SJCRH30 (cell line): ENCODE measurements at regions not wholly inside any gene's neighbourhood (a gene's known extent, or its start where the extent isn't known, plus 50 kb on each side); places are given as distances from the start of the nearest gene placed in this dataset.

Source experiments
- DNase-seq, 2 experiments: peaks; one replicate each; pipeline ENCODE4 v3.0.0-alpha.2; 2015 to 2020
- H3K27ac ChIP-seq: fragments of 250-450 bp; sonication (Bioruptor Pico); 2 replicates; pipeline ENCODE4 v1.5.1; 2020; ENCODE audit warnings: mild to moderate bottlenecking, moderate library complexity
- H3K27me3 ChIP-seq: fragments of 250-450 bp; sonication (Bioruptor Pico); 2 replicates; pipeline ENCODE4 v1.5.1; 2020; ENCODE audit warnings: mild to moderate bottlenecking, moderate library complexity
- H3K36me3 ChIP-seq: fragments of 250-450 bp; sonication (Bioruptor Pico); 2 replicates; pipeline ENCODE4 v1.5.1; 2020; ENCODE audit warnings: mild to moderate bottlenecking, moderate library complexity
- H3K4me1 ChIP-seq: fragments of 250-450 bp; sonication (Bioruptor Pico); 2 replicates; pipeline ENCODE4 v1.5.1; 2020; ENCODE audit warnings: mild to moderate bottlenecking, moderate library complexity
- H3K4me3 ChIP-seq: fragments of 250-450 bp; sonication (Bioruptor Pico); 2 replicates; pipeline ENCODE4 v1.5.1; 2020; ENCODE audit warnings: mild to moderate bottlenecking, moderate library complexity
- H3K9me3 ChIP-seq: fragments of 250-450 bp; sonication (Bioruptor Pico); replicated peaks from 2 replicates; pipeline ENCODE4 v1.5.1; 2020; ENCODE audit warnings: mild to moderate bottlenecking, moderate library complexity

- peak; percentile 24 to 49 for DNase-seq
- Histone ChIP-seq H3K27ac (peak overlapping the region; percentile 85), H3K9me3 (no peaks in the 10 kb centered on the region)
Measured at GRCh38 chr13:48156466-48156865, 61.6 kb upstream of the MED4 start.

DNA sequence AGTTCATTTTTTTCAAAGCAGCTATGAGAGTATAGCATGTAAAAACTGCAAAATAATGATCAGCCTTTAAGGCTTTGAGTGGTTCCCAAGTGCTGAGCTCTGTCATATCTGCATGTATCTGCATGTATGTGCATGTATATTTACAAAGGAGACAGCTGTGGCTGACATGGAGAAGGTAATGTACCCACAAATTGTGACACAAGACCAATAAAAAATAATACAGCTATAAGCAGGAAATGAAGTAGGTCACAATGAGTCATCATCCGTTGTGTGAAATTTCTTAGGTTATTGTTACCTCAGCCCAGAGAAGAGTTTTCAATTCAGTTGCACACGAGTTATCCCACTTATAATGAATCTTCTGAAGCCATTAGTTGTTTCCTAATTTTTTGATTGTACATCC, 60.9 kb upstream of the MED4 start:
- peak overlapping the region; percentile 85 for H3K27ac ChIP-seq
- no peaks in the 10 kb centered on the region for H3K27me3 ChIP-seq
- no peaks in the 10 kb centered on the region for H3K36me3 ChIP-seq
- H3K4me3 ChIP-seq = no peak overlapping the region
- H3K4me1 ChIP-seq = peaks cover 47% of the 10 kb centered on the region
- peak in 1 of 2 experiments; percentile 41 for DNase-seq
- H3K9me3 ChIP-seq = no peaks in the 10 kb centered on the region

More at GRCh38 chr13:48156466-48156865, 61.6 kb upstream of the MED4 start:
- peaks cover 52% of the 10 kb centered on the region for H3K4me1 ChIP-seq
- no peaks in the 10 kb centered on the region for H3K36me3 ChIP-seq
- no peak overlapping the region for H3K4me3 ChIP-seq
- H3K27me3 ChIP-seq = no peaks in the 10 kb centered on the region

- Histone ChIP-seq H3K4me3 (peak overlapping the region; percentile 23), H3K4me1 (peaks cover 40% of the 10 kb centered on the region), H3K27ac (peak overlapping the region; percentile 85), H3K9me3 (no peaks in the 10 kb centered on the region), H3K27me3 (no peaks in the 10 kb centered on the region), H3K36me3 (no peaks in the 10 kb centered on the region)
- DNase-seq = peak; percentile 66 to 88
Measured at GRCh38 chr13:48154671-48155070, 59.8 kb upstream of the MED4 start.

GRCh38 chr13:48153186-48153585, 58.3 kb upstream of the MED4 start:
- H3K27me3 ChIP-seq = no peaks in the 10 kb centered on the region
- H3K36me3 ChIP-seq = no peaks in the 10 kb centered on the region
- H3K4me3 ChIP-seq = no peak overlapping the region
- H3K27ac ChIP-seq = no peak overlapping the region
- peaks cover 32% of the 10 kb centered on the region for H3K4me1 ChIP-seq
- H3K9me3 ChIP-seq = no peaks in the 10 kb centered on the region
- no peak for DNase-seq

GRCh38 chr13:48151363-48152161, 56.7 kb upstream of the MED4 start:
- DNase-seq = no peak

GRCh38 chr13:48148454-48148853, 53.5 kb upstream of the MED4 start:
- no peak overlapping the region for H3K4me3 ChIP-seq
- H3K9me3 ChIP-seq = no peaks in the 10 kb centered on the region
- peaks cover 2% of the 10 kb centered on the region; the same call in 1 of the 2 replicates for H3K4me1 ChIP-seq
- H3K27me3 ChIP-seq = no peaks in the 10 kb centered on the region
- no peaks in the 10 kb centered on the region for H3K36me3 ChIP-seq
- H3K27ac ChIP-seq = no peak overlapping the region
- DNase-seq = no peak

More at GRCh38 chr13:48151363-48152161, 56.7 kb upstream of the MED4 start:
- no peaks in the 10 kb centered on the region for H3K9me3 ChIP-seq
- no peak overlapping the region for H3K4me3 ChIP-seq
- H3K27ac ChIP-seq = no peak overlapping the region
- no peaks in the 10 kb centered on the region for H3K36me3 ChIP-seq
- peaks cover 27% of the 10 kb centered on the region for H3K4me1 ChIP-seq
- H3K27me3 ChIP-seq = no peaks in the 10 kb centered on the region

DNA sequence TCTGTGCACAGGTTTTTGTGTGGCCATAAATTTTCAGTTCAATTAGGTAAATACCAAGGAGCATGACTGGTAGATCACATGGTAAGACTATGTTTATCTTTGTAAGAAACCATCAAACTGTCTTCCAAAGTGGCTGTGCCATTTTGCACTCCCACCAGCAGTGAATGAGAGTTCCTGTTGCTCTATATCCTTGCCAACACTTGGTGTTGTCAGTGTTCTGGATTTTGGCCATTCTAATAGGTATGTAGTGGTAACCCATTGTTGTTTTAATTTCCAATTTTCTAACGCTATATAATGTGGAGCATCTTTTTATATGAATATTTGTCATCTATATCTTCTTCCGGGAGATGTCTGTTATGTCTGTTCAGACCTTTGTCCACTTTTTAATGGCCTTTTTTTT, 51.7 kb upstream of the MED4 start:
- Histone ChIP-seq H3K4me3 (no peak overlapping the region), H3K4me1 (no peaks in the 10 kb centered on the region), H3K27ac (no peak overlapping the region), H3K9me3 (no peaks in the 10 kb centered on the region), H3K27me3 (no peaks in the 10 kb centered on the region), H3K36me3 (no peaks in the 10 kb centered on the region)
- DNase-seq = no peak

DNA sequence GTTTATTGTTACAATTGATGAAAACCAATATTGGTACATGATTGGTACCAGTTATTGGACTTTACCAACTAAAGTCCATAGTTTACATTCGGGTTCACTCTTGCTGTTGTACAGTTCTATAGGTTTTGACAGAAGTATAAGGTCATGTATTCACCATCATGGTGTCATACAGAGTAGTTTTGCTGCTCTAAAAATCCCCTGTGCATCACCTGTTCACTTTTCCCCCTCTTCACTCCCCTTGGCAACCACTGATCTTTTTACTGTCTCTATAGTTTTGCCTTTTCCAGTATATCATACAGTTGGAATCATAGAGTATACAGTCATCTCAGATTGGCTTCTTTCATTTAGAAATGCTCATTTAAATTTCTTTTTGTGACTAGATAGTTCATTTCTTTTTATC, 51.2 kb upstream of the MED4 start:
- H3K27ac ChIP-seq = no peak overlapping the region
- no peak overlapping the region for H3K4me3 ChIP-seq
- H3K36me3 ChIP-seq = no peaks in the 10 kb centered on the region
- no peaks in the 10 kb centered on the region for H3K9me3 ChIP-seq
- no peaks in the 10 kb centered on the region for H3K4me1 ChIP-seq
- H3K27me3 ChIP-seq = no peaks in the 10 kb centered on the region
- no peak for DNase-seq
